Coronary artery (tissue), 2 donors: ENCODE measurements at regions not wholly inside any gene's neighbourhood (a gene's known extent, or its start where the extent isn't known, plus 50 kb on each side); places are given as distances from the start of the nearest gene placed in this dataset.
A peak's percentile ranks its signal among the peaks of the same experiment; 100 is the strongest.

Experiments used
- DNase-seq: peaks from one replicate; pipeline ENCODE4 v3.0.0-alpha.2; 2017; ENCODE audit warnings: low spot score
- H3K27ac ChIP-seq, 2 donors: fragments of 200-600 bp; sonication (generic); one replicate each; pipeline ENCODE4 v1.5.1; 2016 to 2019
- H3K4me3 ChIP-seq: fragments of 200-600 bp; sonication (generic); 2 replicates; pipeline ENCODE4 v1.5.1; 2016; ENCODE audit warnings: mild to moderate bottlenecking, moderate library complexity
- CTCF ChIP-seq: fragments of 200-600 bp; sonication (generic); IDR thresholded peaks from one replicate; pipeline ENCODE4 v1.5.1; 2019; ENCODE audit warnings: antibody characterized with exemption

- no peak for TF ChIP-seq CTCF
- H3K4me3 ChIP-seq: no peak overlapping the region
- no peak overlapping the region for H3K27ac ChIP-seq
- DNase-seq: no peak
Measured at GRCh38 chr4:74878323-74878722, 54.6 kb upstream of the PARM1 start.

GRCh38 chr4:74875451-74875850 is 57.5 kb upstream of the PARM1 start:
- no peak for TF ChIP-seq CTCF
- DNase-seq: no peak
- no peak overlapping the region for H3K4me3 ChIP-seq
- H3K27ac ChIP-seq: peak overlapping the region in 1 of 2 donors; percentile 15

- no peak for DNase-seq
- Histone ChIP-seq H3K27ac (peak overlapping the region; percentile 15 to 20), H3K4me3 (no peak overlapping the region)
- TF ChIP-seq CTCF: peak; percentile 82
Measured at GRCh38 chr4:74874753-74875367, 58.1 kb upstream of the PARM1 start.

- no peak for DNase-seq
- peak overlapping the region in 1 of 2 donors; percentile 9 for H3K27ac ChIP-seq
- no peak for TF ChIP-seq CTCF
- H3K4me3 ChIP-seq: peak overlapping the region; percentile 35
Measured at GRCh38 chr4:74873545-74874301, 59.2 kb upstream of the PARM1 start.

- Histone ChIP-seq H3K27ac (no peak overlapping the region), H3K4me3 (no peak overlapping the region)
- TF ChIP-seq CTCF: no peak
- DNase-seq: no peak
Measured at GRCh38 chr4:74858921-74859562, 64.7 kb upstream of the BTC start.

- TF ChIP-seq CTCF: no peak
- Histone ChIP-seq H3K27ac (no peak overlapping the region), H3K4me3 (no peak overlapping the region)
- no peak for DNase-seq
Measured at GRCh38 chr4:74855879-74856278, 61.6 kb upstream of the BTC start.
